Effector CD4-positive, alpha-beta T cell (primary cell): ENCODE measurements at regions not wholly inside any gene's neighbourhood (a gene's known extent, or its start where the extent isn't known, plus 50 kb on each side); places are given as distances from the start of the nearest gene placed in this dataset.
"Not testable (repeated sequence)": the region's sequence is repeated elsewhere in the genome, so short reads cannot be mapped to it uniquely, and the experiment has no call there.

ENCODE experiments used
- DNase-seq: peaks from one replicate; pipeline ENCODE4 v3.0.0-alpha.2; 2020

GRCh38 chr15:81686021-81686420 lies 312.0 kb upstream of the TMC3 start:
- DNase-seq, result no peak

GRCh38 chr15:81685237-81685636 lies 311.2 kb upstream of the TMC3 start:
- no peak for DNase-seq

DNA sequence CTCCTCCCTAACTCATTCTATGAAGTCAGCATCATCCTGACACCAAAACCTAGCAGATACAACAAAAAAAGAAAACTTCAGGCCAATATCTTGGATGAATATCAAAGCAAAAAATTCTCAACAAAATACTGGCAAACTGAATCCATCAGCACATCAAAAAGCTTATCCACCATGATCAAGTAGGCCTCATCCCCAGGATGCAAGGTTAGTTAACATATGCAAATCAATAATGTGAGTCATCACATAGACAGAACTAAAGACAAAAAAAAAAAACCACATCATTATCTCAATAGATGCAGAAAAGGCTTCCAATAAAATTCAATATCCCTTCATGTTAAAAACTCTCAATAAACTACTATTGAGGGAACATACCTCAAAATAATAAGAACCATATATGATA lies 306.8 kb upstream of the TMC3 start:
- no peak for DNase-seq

GRCh38 chr15:81666839-81667238 lies 292.8 kb upstream of the TMC3 start:
- DNase-seq, result no peak

GRCh38 chr15:81660976-81661375 lies 287.0 kb upstream of the TMC3 start:
- no peak for DNase-seq

- DNase-seq, result no peak
These were observed 279.2 kb upstream of the TMC3 start for GRCh38 chr15:81653259-81653658.

GRCh38 chr15:81645470-81645869 lies 271.5 kb upstream of the TMC3 start:
- no peak for DNase-seq

DNA sequence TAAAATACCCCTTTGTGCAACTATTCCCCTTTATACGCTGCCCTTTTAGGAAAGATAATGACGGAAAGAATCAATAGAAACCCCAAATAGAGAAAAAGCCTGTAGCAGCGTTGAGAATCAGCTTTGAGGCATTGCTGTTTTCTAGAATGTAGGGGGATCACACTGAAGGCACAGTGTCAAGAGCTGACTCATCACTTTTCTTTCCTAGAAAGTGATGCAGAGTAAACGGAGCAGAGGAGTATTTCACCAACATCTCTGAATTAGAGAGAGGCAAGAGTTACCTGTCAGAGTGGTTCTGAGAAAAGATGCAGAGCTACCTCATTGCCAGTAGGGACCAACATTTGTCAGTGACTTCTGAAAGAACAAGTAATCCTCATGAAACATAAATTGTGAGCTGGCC lies 269.8 kb upstream of the TMC3 start:
- DNase-seq, result no peak

GRCh38 chr15:81642451-81642990 lies 268.5 kb upstream of the TMC3 start:
- no peak for DNase-seq

DNA sequence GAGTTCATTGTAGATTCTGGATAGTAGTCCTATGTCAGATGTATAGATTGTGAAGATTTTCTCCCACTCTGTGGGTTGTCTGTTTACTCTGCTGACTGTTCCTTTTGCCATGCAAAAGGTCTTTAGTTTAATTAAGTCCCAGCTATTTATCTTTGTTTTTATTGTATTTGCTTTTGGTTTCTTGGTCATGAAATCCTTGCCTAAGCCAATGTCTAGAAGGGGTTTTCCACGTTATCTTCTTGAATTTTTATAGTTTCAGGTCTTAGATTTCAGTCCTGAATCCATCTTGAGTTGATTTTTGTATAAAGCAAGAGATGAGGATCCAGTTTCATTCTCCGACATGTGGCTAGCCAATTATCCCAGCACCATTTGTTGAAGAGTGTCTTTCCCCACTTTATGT lies 262.1 kb upstream of the TMC3 start:
- DNase-seq, result not testable (repeated sequence)

GRCh38 chr15:81633889-81634288 lies 259.9 kb upstream of the TMC3 start:
- no peak for DNase-seq

GRCh38 chr15:81625896-81626295 lies 251.9 kb upstream of the TMC3 start:
- DNase-seq, result no peak

GRCh38 chr15:81619002-81619401 lies 245.0 kb upstream of the TMC3 start:
- no peak for DNase-seq

- DNase-seq, result no peak
These were observed 238.6 kb upstream of the TMC3 start for GRCh38 chr15:81612631-81613030.

DNA sequence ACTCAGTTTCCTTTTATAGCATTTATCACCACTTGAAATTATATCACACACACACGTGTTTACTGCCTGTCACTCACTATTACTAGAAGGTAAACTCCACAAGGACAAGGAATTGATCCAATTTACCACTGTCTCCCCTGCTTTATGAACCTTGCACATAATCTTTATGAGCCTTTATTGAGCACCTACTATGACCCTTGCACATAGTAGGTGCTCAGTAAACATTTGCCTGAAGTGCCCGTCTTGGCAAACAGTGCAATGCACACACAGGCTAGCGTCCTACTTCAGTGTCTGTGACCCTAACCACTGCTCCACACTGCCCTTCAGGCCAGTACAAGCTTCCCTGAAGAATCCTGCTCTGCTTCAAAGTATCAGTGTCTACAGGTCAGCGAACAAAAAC lies 237.7 kb upstream of the TMC3 start:
- DNase-seq, result no peak

GRCh38 chr15:81608309-81608829 lies 234.4 kb upstream of the TMC3 start:
- no peak for DNase-seq

DNA sequence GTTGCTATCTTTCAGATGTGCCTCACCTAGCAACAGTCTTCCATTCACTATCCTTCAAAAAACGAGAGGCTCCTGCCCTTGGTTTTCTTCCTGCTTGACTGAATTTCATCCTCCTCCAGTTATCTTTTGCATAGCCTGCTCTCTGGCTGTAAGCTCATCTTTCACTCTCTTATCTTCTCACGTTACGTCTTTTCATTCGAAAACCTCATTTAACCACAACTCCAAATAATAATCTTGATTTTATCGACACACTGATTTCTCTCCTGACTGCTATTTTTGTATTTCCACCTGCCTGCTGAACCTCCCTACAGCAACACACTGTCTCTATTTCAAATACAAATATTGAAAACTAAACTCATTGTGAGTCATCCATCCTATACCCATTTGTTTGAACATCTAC lies 230.7 kb upstream of the TMC3 start:
- DNase-seq, result no peak

DNA sequence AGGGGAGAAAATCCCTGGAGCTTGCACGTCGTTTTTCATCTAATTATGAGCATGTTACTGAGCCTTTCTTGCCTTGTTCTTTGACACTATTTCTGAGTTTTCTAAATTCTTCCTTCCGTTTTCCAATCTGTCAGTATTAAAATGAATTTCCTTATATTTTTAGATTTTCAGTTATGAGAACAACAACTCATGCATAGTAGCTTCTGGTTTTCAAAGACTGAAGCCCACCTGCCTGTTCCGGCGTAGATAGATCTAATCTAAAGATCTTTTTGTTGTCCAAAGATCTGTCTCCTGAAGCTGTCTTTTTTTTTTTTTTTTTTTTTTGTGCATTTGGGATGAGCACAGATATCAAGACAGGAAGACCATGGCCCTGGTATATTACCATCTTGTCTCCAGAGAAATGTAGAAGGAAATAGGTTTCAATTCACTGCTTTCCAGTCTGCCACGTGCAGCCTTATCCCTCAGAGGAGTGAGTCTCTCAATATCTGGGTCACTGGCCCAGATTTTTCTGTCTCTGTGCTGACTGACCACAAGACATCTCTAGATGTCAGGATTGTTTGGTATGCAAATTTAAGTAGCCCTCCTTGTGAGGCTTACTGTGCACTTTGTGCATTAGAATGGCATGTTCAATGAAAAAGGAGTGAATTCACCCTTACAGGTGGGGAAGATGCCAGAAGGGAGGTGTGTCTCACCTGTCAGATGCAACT lies 222.3 kb upstream of the TMC3 start:
- DNase-seq, result no peak

- no peak for DNase-seq
These were observed 221.7 kb upstream of the TMC3 start for GRCh38 chr15:81595752-81596151.

DNA sequence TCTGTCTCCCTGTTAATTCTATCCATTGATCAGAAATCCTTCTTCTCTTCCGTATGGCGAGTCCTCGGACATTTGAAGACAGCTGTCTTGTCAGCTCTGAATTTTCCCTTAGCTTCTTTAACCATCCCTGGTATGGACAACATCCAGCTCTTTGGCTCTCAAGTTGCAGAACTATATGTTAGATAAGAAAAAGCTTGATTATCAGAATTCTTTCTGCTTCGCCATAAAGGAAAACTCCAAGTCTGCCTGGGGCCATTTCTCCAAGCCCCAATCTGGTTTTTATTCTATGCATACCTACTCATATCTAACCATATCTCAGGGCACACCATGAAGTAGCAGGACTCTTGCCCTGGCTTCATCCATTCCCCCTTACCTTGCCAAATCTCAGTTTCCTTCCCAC lies 215.7 kb upstream of the TMC3 start:
- no peak for DNase-seq

GRCh38 chr15:81575436-81576123 lies 201.6 kb upstream of the TMC3 start:
- DNase-seq, result no peak

GRCh38 chr15:81573098-81573746 lies 199.2 kb upstream of the TMC3 start:
- DNase-seq, result no peak

GRCh38 chr15:81572190-81572589 lies 198.2 kb upstream of the TMC3 start:
- DNase-seq, result no peak
